ENCODE measurements at regions not wholly inside any gene's neighbourhood (a gene's known extent, or its start where the extent isn't known, plus 50 kb on each side); places are given as distances from the start of the nearest gene placed in this dataset.

- TF ChIP-seq ZBTB40 (IDR thresholded peaks at IDR 0.05; ENCODE audit: borderline replicate concordance): no peak
- no peak for TF ChIP-seq CBX5 (IDR thresholded peaks at IDR 0.05; ENCODE audit: low read depth)
- no peak for TF ChIP-seq RCOR1 (conservative IDR thresholded peaks at IDR 0.05; ENCODE audit: low read depth, low read length)
- TF ChIP-seq KAT2A (conservative IDR thresholded peaks at IDR 0.05; ENCODE audit: control insufficient read depth, low read depth, low read length): no peak
- no peak for TF ChIP-seq MEF2A (IDR thresholded peaks at IDR 0.05; ENCODE audit: insufficient read depth, low read depth, low read length)
- TF ChIP-seq MAX (IDR thresholded peaks at IDR 0.05; ENCODE audit: low read depth, low read length): no peak
Measured at GRCh38 chr20:55782224-55782911, 223.0 kb downstream of the CBLN4 start (continued).

- no peak overlapping the region for H3K4me2 ChIP-seq (ENCODE audit: control insufficient read depth, insufficient read depth)
- in situ Hi-C loops (cut with MboI): no loop called here
- H4K20me1 ChIP-seq (ENCODE audit: control insufficient read depth, insufficient read depth): no peaks in the 10 kb centered on the region
- ChIA-PET SMC1A (ENCODE audit: uncharacterized antibody, unreplicated experiment) (no interaction called here), CTCF (no interaction called here), RAD21 (ENCODE audit: unreplicated experiment) (no interaction called here), POLR2A (no interaction called here)
- no peak for DNase-seq (ENCODE audit: low read depth, low spot score)
- no peak overlapping the region for H3K9ac ChIP-seq (ENCODE audit: control insufficient read depth, insufficient read depth, low read length)
- 37% methylated on average over 5 of the region's 5 CpGs for WGBS (ENCODE audit: insufficient coverage, insufficient replicate concordance, low lambda C conversion rate, missing lambda C conversion rate)
- H3K79me2 ChIP-seq (ENCODE audit: control insufficient read depth, insufficient read depth, low read length): no peaks in the 10 kb centered on the region
- no peak for FAIRE-seq
- no peaks in the 10 kb centered on the region for H3K27me3 ChIP-seq (replicated peaks in 1 of 2; ENCODE audit: control insufficient read depth in 2 of 2, insufficient read depth in 2 of 2, low read length in 1 of 2)
- no TSS peak for BruUV-seq (replicated peaks)
- no peak overlapping the region for H2AFZ ChIP-seq (ENCODE audit: control insufficient read depth, low read depth, low read length)
- no peak overlapping the region for H3K4me3 ChIP-seq
- H3K4me1 ChIP-seq (ENCODE audit: control insufficient read depth, insufficient read depth, low read length): no peaks in the 10 kb centered on the region
- intact Hi-C loops (cut with micrococcal nuclease; ENCODE audit: unreplicated experiment): no loop called here
- H3K36me3 ChIP-seq (ENCODE audit: control insufficient read depth in 2 of 2, insufficient read depth in 2 of 2, low read length in 1 of 2): no peaks in the 10 kb centered on the region
- H3K9me3 ChIP-seq (replicated peaks; ENCODE audit: control insufficient read depth, insufficient read depth, low read length): no peaks in the 10 kb centered on the region
- H3K27ac ChIP-seq (ENCODE audit: control insufficient read depth, insufficient read depth): no peak overlapping the region
- ATAC-seq: no peak
- TF ChIP-seq IRF5 (IDR thresholded peaks at IDR 0.05; ENCODE audit: borderline replicate concordance) (no peak), SIN3A (IDR thresholded peaks at IDR 0.05; ENCODE audit: low read depth, low read length) (no peak), TBL1XR1 (IDR thresholded peaks at IDR 0.05; ENCODE audit: low read depth, low read length) (no peak), YBX1 (IDR thresholded peaks at IDR 0.05) (no peak), MTA2 (IDR thresholded peaks at IDR 0.05; ENCODE audit: low read depth) (no peak), DPF2 (IDR thresholded peaks at IDR 0.05) (no peak), ATF7 (IDR thresholded peaks at IDR 0.05; ENCODE audit: low read depth) (no peak), PKNOX1 (IDR thresholded peaks at IDR 0.05) (no peak), SKIL (IDR thresholded peaks at IDR 0.05; ENCODE audit: low read depth, poor library complexity, severe bottlenecking) (no peak)
Measured at GRCh38 chr20:55778796-55779195, 226.5 kb downstream of the CBLN4 start.

Measured in GM12878 (cell line).